ENCODE measurements at regions not wholly inside any gene's neighbourhood (a gene's known extent, or its start where the extent isn't known, plus 50 kb on each side); places are given as distances from the start of the nearest gene placed in this dataset.

GRCh38 chr10:83734278-83734677, 405.0 kb upstream of the GHITM start:
- H3K27me3 Mint-ChIP-seq (ENCODE audit: low read depth), result no peaks in the 10 kb centered on the region
- H3K27ac Mint-ChIP-seq (ENCODE audit: unreplicated experiment), result no peak overlapping the region
- peaks cover 10% of the 10 kb centered on the region for H3K9me3 Mint-ChIP-seq
- no peak for TF ChIP-seq CTCF (conservative IDR thresholded peaks at IDR 0.05)
- no peak for DNase-seq (ENCODE audit: low read depth, low spot score)
- H3K36me3 Mint-ChIP-seq (ENCODE audit: low read depth), result no peaks in the 10 kb centered on the region
- no peak overlapping the region for H3K4me3 Mint-ChIP-seq
- H3K4me1 Mint-ChIP-seq, result no peaks in the 10 kb centered on the region

- Mint-ChIP-seq H3K9me3 (peaks cover 12% of the 10 kb centered on the region), H3K4me3 (no peak overlapping the region), H3K27me3 (ENCODE audit: low read depth) (no peaks in the 10 kb centered on the region), H3K36me3 (ENCODE audit: low read depth) (no peaks in the 10 kb centered on the region), H3K27ac (ENCODE audit: unreplicated experiment) (no peak overlapping the region), H3K4me1 (no peaks in the 10 kb centered on the region)
- no peak for TF ChIP-seq CTCF (conservative IDR thresholded peaks at IDR 0.05)
- no peak for DNase-seq (ENCODE audit: low read depth, low spot score)
Observed at GRCh38 chr10:83736008-83736407, 403.3 kb upstream of the GHITM start.

- Mint-ChIP-seq H3K4me3 (no peak overlapping the region), H3K27ac (ENCODE audit: unreplicated experiment) (no peak overlapping the region), H3K9me3 (peaks cover 23% of the 10 kb centered on the region), H3K4me1 (no peaks in the 10 kb centered on the region), H3K36me3 (ENCODE audit: low read depth) (peaks cover 19% of the 10 kb centered on the region), H3K27me3 (ENCODE audit: low read depth) (no peaks in the 10 kb centered on the region)
- no peak for TF ChIP-seq CTCF (conservative IDR thresholded peaks at IDR 0.05)
- no peak for DNase-seq (ENCODE audit: low read depth, low spot score)
Observed at GRCh38 chr10:83750604-83751003, 388.7 kb upstream of the GHITM start.

GRCh38 chr10:83753490-83753889, 385.8 kb upstream of the GHITM start:
- Mint-ChIP-seq H3K27ac (ENCODE audit: unreplicated experiment) (no peak overlapping the region), H3K4me3 (no peak overlapping the region), H3K27me3 (ENCODE audit: low read depth) (no peaks in the 10 kb centered on the region), H3K4me1 (no peaks in the 10 kb centered on the region), H3K9me3 (peaks cover 26% of the 10 kb centered on the region), H3K36me3 (ENCODE audit: low read depth) (peaks cover 19% of the 10 kb centered on the region)
- no peak for DNase-seq (ENCODE audit: low read depth, low spot score)
- no peak for TF ChIP-seq CTCF (conservative IDR thresholded peaks at IDR 0.05)

GRCh38 chr10:83754857-83755256, 384.5 kb upstream of the GHITM start:
- H3K27me3 Mint-ChIP-seq (ENCODE audit: low read depth), result peaks cover 5% of the 10 kb centered on the region
- no peaks in the 10 kb centered on the region for H3K4me1 Mint-ChIP-seq
- TF ChIP-seq CTCF (conservative IDR thresholded peaks at IDR 0.05), result no peak
- no peak overlapping the region for H3K4me3 Mint-ChIP-seq
- H3K27ac Mint-ChIP-seq (ENCODE audit: unreplicated experiment), result no peak overlapping the region
- no peak for DNase-seq (ENCODE audit: low read depth, low spot score)
- H3K9me3 Mint-ChIP-seq, result peaks cover 23% of the 10 kb centered on the region
- H3K36me3 Mint-ChIP-seq (ENCODE audit: low read depth), result peaks cover 16% of the 10 kb centered on the region

GRCh38 chr10:83760142-83760541, 379.2 kb upstream of the GHITM start:
- Mint-ChIP-seq H3K4me1 (no peaks in the 10 kb centered on the region), H3K36me3 (ENCODE audit: low read depth) (no peaks in the 10 kb centered on the region), H3K4me3 (no peak overlapping the region), H3K27me3 (ENCODE audit: low read depth) (peaks cover 5% of the 10 kb centered on the region), H3K9me3 (peaks cover 3% of the 10 kb centered on the region), H3K27ac (ENCODE audit: unreplicated experiment) (no peak overlapping the region)
- DNase-seq (ENCODE audit: low read depth, low spot score), result no peak
- TF ChIP-seq CTCF (conservative IDR thresholded peaks at IDR 0.05), result no peak
